ENCODE measurements at regions not wholly inside any gene's neighbourhood (a gene's known extent, or its start where the extent isn't known, plus 50 kb on each side); places are given as distances from the start of the nearest gene placed in this dataset.
A peak's percentile ranks its signal among the peaks of the same experiment; 100 is the strongest.

GRCh38 chr5:152804179-152804578 lies 399.1 kb upstream of the NMUR2 start:
- peak; percentile 36 for DNase-seq (ENCODE audit: low read depth)
- H3K4me3 ChIP-seq (ENCODE audit: low read length) = no peak overlapping the region
- TF ChIP-seq CTCF (conservative IDR thresholded peaks at IDR 0.05; ENCODE audit: low read depth, low read length) = no peak

- DNase-seq (ENCODE audit: low read depth) = no peak
- TF ChIP-seq CTCF (conservative IDR thresholded peaks at IDR 0.05; ENCODE audit: low read depth, low read length) = no peak
- H3K4me3 ChIP-seq (ENCODE audit: low read length) = no peak overlapping the region
These were observed 406.9 kb upstream of the NMUR2 start for GRCh38 chr5:152811988-152812387.

- H3K4me3 ChIP-seq (ENCODE audit: low read length) = no peak overlapping the region
- TF ChIP-seq CTCF (conservative IDR thresholded peaks at IDR 0.05; ENCODE audit: low read depth, low read length) = no peak
These were observed 408.4 kb upstream of the NMUR2 start for GRCh38 chr5:152813526-152813925.

GRCh38 chr5:152819891-152820290 lies 414.8 kb upstream of the NMUR2 start:
- no peak for DNase-seq (ENCODE audit: low read depth)
- no peak for TF ChIP-seq CTCF (conservative IDR thresholded peaks at IDR 0.05; ENCODE audit: low read depth, low read length)
- H3K4me3 ChIP-seq (ENCODE audit: low read length) = no peak overlapping the region

More at GRCh38 chr5:152813526-152813925, 408.4 kb upstream of the NMUR2 start:
- no peak for DNase-seq (ENCODE audit: low read depth)

GRCh38 chr5:152824316-152824715 lies 419.2 kb upstream of the NMUR2 start:
- H3K4me3 ChIP-seq (ENCODE audit: low read length) = no peak overlapping the region
- no peak for TF ChIP-seq CTCF (conservative IDR thresholded peaks at IDR 0.05; ENCODE audit: low read depth, low read length)
- no peak for DNase-seq (ENCODE audit: low read depth)

- no peak for TF ChIP-seq CTCF (conservative IDR thresholded peaks at IDR 0.05; ENCODE audit: low read depth, low read length)
- no peak overlapping the region for H3K4me3 ChIP-seq (ENCODE audit: low read length)
These were observed 433.2 kb upstream of the NMUR2 start for GRCh38 chr5:152838241-152838786.

GRCh38 chr5:152844713-152845112 lies 439.6 kb upstream of the NMUR2 start:
- no peak overlapping the region for H3K4me3 ChIP-seq (ENCODE audit: low read length)
- TF ChIP-seq CTCF (conservative IDR thresholded peaks at IDR 0.05; ENCODE audit: low read depth, low read length) = no peak
- no peak for DNase-seq (ENCODE audit: low read depth)

More at GRCh38 chr5:152838241-152838786, 433.2 kb upstream of the NMUR2 start:
- no peak for DNase-seq (ENCODE audit: low read depth)
